ENCODE measurements at regions not wholly inside any gene's neighbourhood (a gene's known extent, or its start where the extent isn't known, plus 50 kb on each side); places are given as distances from the start of the nearest gene placed in this dataset.
"Not testable (repeated sequence)": the region's sequence is repeated elsewhere in the genome, so short reads cannot be mapped to it uniquely, and the experiment has no call there.

GRCh38 chr1:189261128-189261527 is 1216.5 kb downstream of the BRINP3 start:
- H3K4me3 ChIP-seq (ENCODE audit: low read length); DNase-seq (ENCODE audit: low read depth, low spot score): not testable (repeated sequence)

GRCh38 chr1:189269011-189269410 is 1208.7 kb downstream of the BRINP3 start:
- H3K4me3 ChIP-seq (ENCODE audit: low read length) = no peak overlapping the region
- DNase-seq (ENCODE audit: low read depth, low spot score) = peak; percentile 8

GRCh38 chr1:189274267-189274666 is 1203.4 kb downstream of the BRINP3 start:
- no peak overlapping the region for H3K4me3 ChIP-seq (ENCODE audit: low read length)
- DNase-seq (ENCODE audit: low read depth, low spot score) = no peak

GRCh38 chr1:189275796-189276195 is 1201.9 kb downstream of the BRINP3 start:
- no peak overlapping the region for H3K4me3 ChIP-seq (ENCODE audit: low read length)
- no peak for DNase-seq (ENCODE audit: low read depth, low spot score)

GRCh38 chr1:189289346-189289745 is 1188.3 kb downstream of the BRINP3 start:
- DNase-seq (ENCODE audit: low read depth, low spot score) = no peak
- H3K4me3 ChIP-seq (ENCODE audit: low read length) = no peak overlapping the region

GRCh38 chr1:189301235-189301634 is 1176.4 kb downstream of the BRINP3 start:
- H3K4me3 ChIP-seq (ENCODE audit: low read length) = no peak overlapping the region
- no peak for DNase-seq (ENCODE audit: low read depth, low spot score)

GRCh38 chr1:189305279-189305678 is 1172.4 kb downstream of the BRINP3 start:
- DNase-seq (ENCODE audit: low read depth, low spot score) = no peak
- no peak overlapping the region for H3K4me3 ChIP-seq (ENCODE audit: low read length)

GRCh38 chr1:189311915-189312314 is 1165.7 kb downstream of the BRINP3 start:
- DNase-seq (ENCODE audit: low read depth, low spot score) = no peak
- no peak overlapping the region for H3K4me3 ChIP-seq (ENCODE audit: low read length)

- DNase-seq (ENCODE audit: low read depth, low spot score) = no peak
- no peak overlapping the region for H3K4me3 ChIP-seq (ENCODE audit: low read length)
Observed at GRCh38 chr1:189312499-189312898, 1165.2 kb downstream of the BRINP3 start.

GRCh38 chr1:189313488-189313887 is 1164.2 kb downstream of the BRINP3 start:
- no peak overlapping the region for H3K4me3 ChIP-seq (ENCODE audit: low read length)
- no peak for DNase-seq (ENCODE audit: low read depth, low spot score)

- no peak overlapping the region for H3K4me3 ChIP-seq (ENCODE audit: low read length)
- DNase-seq (ENCODE audit: low read depth, low spot score) = no peak
Observed at GRCh38 chr1:189315035-189315901, 1162.4 kb downstream of the BRINP3 start.

GRCh38 chr1:189323091-189323490 is 1154.6 kb downstream of the BRINP3 start:
- H3K4me3 ChIP-seq (ENCODE audit: low read length) = no peak overlapping the region
- no peak for DNase-seq (ENCODE audit: low read depth, low spot score)

- DNase-seq (ENCODE audit: low read depth, low spot score) = not testable (repeated sequence)
Observed at GRCh38 chr1:189331071-189331470, 1146.6 kb downstream of the BRINP3 start.

GRCh38 chr1:189336115-189337100 is 1141.3 kb downstream of the BRINP3 start:
- no peak for DNase-seq (ENCODE audit: low read depth, low spot score)
- H3K4me3 ChIP-seq (ENCODE audit: low read length) = no peak overlapping the region

More at GRCh38 chr1:189331071-189331470, 1146.6 kb downstream of the BRINP3 start:
- H3K4me3 ChIP-seq (ENCODE audit: low read length) = not testable (repeated sequence)

- H3K4me3 ChIP-seq (ENCODE audit: low read length) = no peak overlapping the region
- DNase-seq (ENCODE audit: low read depth, low spot score) = no peak
Observed at GRCh38 chr1:189349607-189350006, 1128.1 kb downstream of the BRINP3 start.

- no peak overlapping the region for H3K4me3 ChIP-seq (ENCODE audit: low read length)
- DNase-seq (ENCODE audit: low read depth, low spot score) = no peak
Observed at GRCh38 chr1:189350983-189351616, 1126.6 kb downstream of the BRINP3 start.

- no peak for DNase-seq (ENCODE audit: low read depth, low spot score)
- H3K4me3 ChIP-seq (ENCODE audit: low read length) = no peak overlapping the region
Observed at GRCh38 chr1:189351960-189352359, 1125.7 kb downstream of the BRINP3 start.

GRCh38 chr1:189356206-189356605 is 1121.5 kb downstream of the BRINP3 start:
- DNase-seq (ENCODE audit: low read depth, low spot score) = no peak
- H3K4me3 ChIP-seq (ENCODE audit: low read length) = no peak overlapping the region

GRCh38 chr1:189357317-189357716 is 1120.3 kb downstream of the BRINP3 start:
- no peak overlapping the region for H3K4me3 ChIP-seq (ENCODE audit: low read length)
- DNase-seq (ENCODE audit: low read depth, low spot score) = no peak
